Dermis microvascular lymphatic vessel endothelial cell (primary cell): ENCODE measurements at regions not wholly inside any gene's neighbourhood (a gene's known extent, or its start where the extent isn't known, plus 50 kb on each side); places are given as distances from the start of the nearest gene placed in this dataset.
"Not testable (repeated sequence)": the region's sequence is repeated elsewhere in the genome, so short reads cannot be mapped to it uniquely, and the experiment has no call there.

ENCODE experiments used
- DNase-seq, 2 donors: peaks; one replicate each; pipeline versions ENCODE4 v3.0.0 to v3.0.0-alpha.2; 2010; ENCODE audit warnings: low read depth in 2 of 2

DNA sequence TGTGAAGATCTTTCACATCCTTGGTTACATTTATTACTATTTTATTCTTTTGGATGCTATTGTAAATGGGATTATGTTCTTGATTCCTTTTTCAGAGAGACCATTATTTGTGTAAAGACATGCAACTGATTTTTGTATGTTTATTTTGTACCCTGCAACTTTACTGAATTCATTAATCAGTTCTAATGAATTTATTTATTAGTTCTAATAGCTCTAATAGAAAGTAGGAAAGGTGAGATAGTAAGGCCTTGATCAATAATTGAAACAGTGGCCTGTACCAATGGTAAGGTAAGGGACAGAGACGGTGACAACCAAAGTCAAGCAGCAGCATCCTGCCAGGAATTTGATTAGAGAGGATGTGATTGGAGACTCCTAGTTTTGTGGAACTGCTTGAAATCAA is 224.1 kb downstream of the PHLDA1 start:
- DNase-seq, result no peak

GRCh38 chr12:75805905-75806304 is 225.7 kb downstream of the PHLDA1 start:
- peak; percentile 37 to 67 for DNase-seq

GRCh38 chr12:75805320-75805719 is 226.3 kb downstream of the PHLDA1 start:
- no peak for DNase-seq

- no peak for DNase-seq
Observed at GRCh38 chr12:75798136-75798926, 233.2 kb downstream of the PHLDA1 start.

- DNase-seq, result no peak
Observed at GRCh38 chr12:75795125-75795524, 236.5 kb downstream of the PHLDA1 start.

GRCh38 chr12:75792687-75793086 is 238.9 kb downstream of the PHLDA1 start:
- no peak for DNase-seq

GRCh38 chr12:75790219-75790618 is 241.4 kb downstream of the PHLDA1 start:
- no peak for DNase-seq

- not testable (repeated sequence) for DNase-seq
Observed at GRCh38 chr12:75787146-75787545, 244.4 kb downstream of the PHLDA1 start.

DNA sequence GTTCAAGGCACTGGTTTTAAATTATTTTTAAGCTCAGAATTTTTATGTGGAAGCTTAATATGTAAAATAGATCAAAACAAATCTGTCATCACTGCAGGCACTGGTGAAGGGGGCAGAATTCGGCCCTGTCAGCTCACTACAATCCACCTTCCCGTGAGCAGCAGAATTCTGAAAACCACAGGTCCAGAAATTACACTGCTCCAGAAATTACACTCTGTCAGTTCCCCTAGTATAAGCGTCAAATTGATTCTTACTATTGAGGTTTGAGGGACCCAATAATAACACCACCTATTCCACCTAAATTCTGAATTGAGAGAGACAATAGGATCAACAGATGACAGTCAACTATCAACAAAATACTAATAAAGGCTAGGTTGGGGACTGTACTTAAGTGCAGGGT is 245.5 kb downstream of the PHLDA1 start:
- no peak for DNase-seq

DNA sequence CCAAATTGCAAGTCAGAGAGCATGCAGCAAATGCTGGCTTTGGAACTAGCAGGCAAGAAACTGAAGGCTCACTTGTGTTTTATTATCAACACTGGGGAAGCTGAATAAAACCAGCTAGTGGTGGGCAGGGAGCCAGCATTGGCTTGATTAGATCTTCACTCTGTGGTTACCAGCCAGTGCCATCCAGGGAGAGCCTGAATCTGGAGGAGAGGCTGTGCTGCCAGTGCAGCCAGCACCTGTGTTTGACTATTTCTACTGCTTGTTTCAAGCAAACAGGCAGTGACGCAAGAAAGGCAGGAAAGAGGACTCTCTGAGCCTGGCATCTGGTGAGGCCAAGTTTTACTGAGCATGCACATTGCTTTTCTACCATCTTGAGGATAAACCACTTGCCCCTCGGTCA is 247.0 kb downstream of the PHLDA1 start:
- peak in 1 of 2 donors; percentile 28 for DNase-seq

- no peak for DNase-seq
Observed at GRCh38 chr12:75783093-75783877, 248.3 kb downstream of the PHLDA1 start.

DNA sequence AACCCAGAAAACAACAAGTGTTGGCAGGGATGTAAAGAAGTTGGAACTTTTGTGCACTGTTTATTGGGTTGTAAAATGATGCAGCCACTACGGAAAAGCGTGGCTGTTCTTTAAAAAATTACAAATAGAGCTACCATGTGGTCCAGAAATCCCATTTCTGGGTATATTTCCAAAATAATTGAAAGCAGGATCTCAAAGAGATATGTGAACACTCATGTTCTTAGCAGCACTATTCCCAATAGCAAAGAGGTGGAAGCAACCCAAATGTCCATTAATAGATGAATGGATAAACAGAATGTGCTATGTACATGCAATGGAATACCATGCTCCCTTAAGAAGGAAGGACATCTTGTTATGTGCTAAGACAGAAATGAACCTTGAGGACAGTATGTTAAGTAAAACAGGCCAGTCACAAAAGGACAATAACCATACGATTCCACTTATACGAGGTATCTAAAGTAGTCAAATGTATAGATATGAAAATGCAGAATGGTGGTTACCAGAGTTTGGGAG is 249.5 kb downstream of the PHLDA1 start:
- DNase-seq, result peak in 1 of 2 donors; percentile 3

DNA sequence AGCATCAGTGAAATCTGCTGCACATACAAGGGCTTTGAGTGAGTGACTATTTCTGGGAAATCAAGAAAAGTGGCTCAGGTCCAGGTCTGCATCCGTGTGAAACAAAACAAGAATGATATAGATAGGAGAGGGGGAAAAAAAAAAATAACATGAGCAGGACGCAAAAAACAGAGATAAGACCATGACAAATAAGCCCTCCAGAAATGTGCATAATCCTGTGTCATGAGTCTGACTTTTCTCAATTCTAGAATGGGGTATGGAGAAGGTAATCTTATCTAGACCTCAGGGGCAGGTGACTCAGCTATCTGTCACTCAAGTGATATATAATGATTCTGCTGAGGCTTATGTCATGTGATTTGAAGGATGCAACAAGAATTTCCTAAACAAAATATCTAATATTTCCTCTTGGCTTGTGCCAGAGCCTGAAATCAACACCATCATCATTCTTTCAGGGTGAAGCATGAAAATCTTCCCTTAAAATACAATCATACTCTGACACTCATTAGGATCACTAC is 250.0 kb downstream of the PHLDA1 start:
- peak; percentile 57 to 93 for DNase-seq

- DNase-seq, result peak; percentile 62 to 74
Observed at GRCh38 chr12:75779891-75780496, 251.6 kb downstream of the PHLDA1 start.

- DNase-seq, result no peak
Observed at GRCh38 chr12:75774261-75775052, 257.1 kb downstream of the PHLDA1 start.

DNA sequence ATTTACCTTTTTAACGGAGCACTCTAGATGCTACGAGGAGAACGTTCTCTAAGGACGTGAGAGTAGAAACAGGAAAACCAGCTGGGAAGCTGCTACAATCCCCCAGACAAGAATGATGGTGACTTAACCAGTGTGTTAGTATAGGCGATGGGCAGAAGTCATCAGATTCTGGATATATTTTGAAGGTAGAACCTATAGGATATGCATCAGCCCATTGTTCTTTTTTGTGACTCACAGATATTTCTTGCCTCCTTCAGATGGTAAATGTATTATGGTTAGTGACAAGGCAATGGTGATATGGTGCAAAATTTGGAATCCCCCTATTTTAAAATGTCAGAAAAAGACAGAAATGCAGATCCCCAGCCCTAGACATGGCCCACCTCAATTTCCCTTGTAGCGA is 258.2 kb downstream of the PHLDA1 start:
- peak in 1 of 2 donors; percentile 9 for DNase-seq

- no peak for DNase-seq
Observed at GRCh38 chr12:75771023-75771422, 259.6 kb upstream of the KRR1 start.

DNA sequence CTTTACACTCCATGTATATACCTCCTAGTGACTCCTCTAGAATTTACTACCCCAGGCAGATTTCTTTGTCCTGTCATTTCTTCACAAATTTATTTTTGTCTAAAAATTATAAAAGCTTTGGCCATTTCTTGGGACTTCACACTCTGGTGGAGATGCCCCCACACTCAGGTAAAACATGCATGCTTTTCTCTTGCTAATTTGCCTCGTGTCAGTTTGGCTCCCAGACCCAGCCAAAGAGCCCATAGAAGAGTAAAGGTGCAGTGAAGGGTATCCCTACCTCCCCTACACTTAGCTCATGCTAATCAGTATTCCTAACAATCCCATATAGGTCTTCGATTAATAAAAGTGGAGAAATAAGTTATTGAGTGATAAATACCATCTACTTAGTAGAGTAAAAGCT is 256.5 kb upstream of the KRR1 start:
- no peak for DNase-seq

GRCh38 chr12:75766263-75767160 is 255.1 kb upstream of the KRR1 start:
- peak in 1 of 2 donors; percentile 70 for DNase-seq
